ENCODE measurements at regions not wholly inside any gene's neighbourhood (a gene's known extent, or its start where the extent isn't known, plus 50 kb on each side); places are given as distances from the start of the nearest gene placed in this dataset.
"Not testable (repeated sequence)": the region's sequence is repeated elsewhere in the genome, so short reads cannot be mapped to it uniquely, and the experiment has no call there.

DNA sequence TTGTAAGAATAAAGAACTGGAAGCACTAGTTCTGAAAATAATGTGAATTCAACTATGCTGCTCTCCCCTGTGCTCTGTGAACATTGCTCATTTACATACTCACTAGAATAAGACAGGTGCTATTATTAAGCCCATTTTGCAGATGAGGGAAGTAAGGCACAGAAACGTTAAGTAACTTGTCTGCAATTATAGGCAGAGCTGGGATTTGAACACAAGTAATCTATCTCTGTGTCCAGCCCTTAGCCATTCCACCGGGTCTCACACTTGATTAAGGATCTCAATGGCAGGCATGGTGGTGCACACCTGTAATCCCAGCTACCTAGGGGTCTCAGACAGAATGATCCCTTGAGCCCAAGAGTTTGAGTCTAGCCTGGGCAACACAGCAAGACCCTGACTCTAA, 357.7 kb downstream of the CD83 start:
- no peaks in the 10 kb centered on the region for H3K27me3 Mint-ChIP-seq (ENCODE audit: unreplicated experiment)
- DNase-seq (ENCODE audit: extremely low spot score, unreplicated experiment), result no peak
- TF ChIP-seq CTCF (IDR thresholded peaks at IDR 0.05), result no peak
- peaks cover 3% of the 10 kb centered on the region for H3K36me3 Mint-ChIP-seq (ENCODE audit: unreplicated experiment)
- no peaks in the 10 kb centered on the region for H3K9me3 Mint-ChIP-seq (ENCODE audit: unreplicated experiment)
- no peak overlapping the region for H3K27ac Mint-ChIP-seq (ENCODE audit: unreplicated experiment)
- peaks cover 10% of the 10 kb centered on the region for H3K4me1 Mint-ChIP-seq (ENCODE audit: unreplicated experiment)
- H3K4me3 Mint-ChIP-seq (ENCODE audit: unreplicated experiment), result no peak overlapping the region

DNA sequence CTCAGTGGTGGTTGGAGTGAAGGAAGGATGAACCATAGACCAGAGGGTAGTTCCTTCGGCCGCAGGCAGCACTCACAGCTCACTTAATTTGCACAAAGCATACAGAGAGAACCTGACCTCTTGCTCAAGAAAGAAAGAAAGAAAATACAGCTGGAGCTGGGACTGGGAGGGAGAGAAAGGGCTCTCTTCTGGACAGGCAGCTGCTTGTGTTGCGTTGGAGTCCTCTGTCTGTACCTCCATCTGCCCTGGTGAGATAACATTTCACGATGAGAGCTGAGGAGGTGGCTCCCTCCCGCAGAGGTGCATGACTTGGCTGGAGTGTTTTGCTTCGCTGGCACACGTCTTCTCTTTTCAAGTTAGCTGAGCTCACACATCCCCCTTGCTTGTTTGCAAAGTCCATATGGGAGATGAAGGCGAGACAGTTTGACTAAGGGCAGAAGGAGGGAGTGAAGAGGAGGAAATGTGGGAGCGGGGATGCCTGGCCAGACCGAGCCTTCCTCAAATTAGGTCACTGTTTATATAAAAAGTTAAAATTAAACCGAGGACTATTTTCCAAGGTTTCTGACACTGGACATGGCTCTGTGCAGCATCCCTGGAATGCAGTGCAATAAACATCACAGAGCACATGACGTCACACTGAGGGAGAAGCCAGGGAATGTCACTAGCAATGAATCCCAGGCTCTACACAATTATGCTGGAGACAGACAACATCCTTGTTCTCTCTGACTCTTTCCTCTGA, 359.4 kb downstream of the CD83 start:
- Mint-ChIP-seq H3K4me3 (ENCODE audit: unreplicated experiment) (no peak overlapping the region), H3K4me1 (ENCODE audit: unreplicated experiment) (peaks cover 10% of the 10 kb centered on the region), H3K36me3 (ENCODE audit: unreplicated experiment) (peaks cover 6% of the 10 kb centered on the region), H3K27ac (ENCODE audit: unreplicated experiment) (no peak overlapping the region), H3K9me3 (ENCODE audit: unreplicated experiment) (no peaks in the 10 kb centered on the region), H3K27me3 (ENCODE audit: unreplicated experiment) (peaks cover 6% of the 10 kb centered on the region)
- TF ChIP-seq CTCF (IDR thresholded peaks at IDR 0.05), result no peak
- DNase-seq (ENCODE audit: extremely low spot score, unreplicated experiment), result no peak

DNA sequence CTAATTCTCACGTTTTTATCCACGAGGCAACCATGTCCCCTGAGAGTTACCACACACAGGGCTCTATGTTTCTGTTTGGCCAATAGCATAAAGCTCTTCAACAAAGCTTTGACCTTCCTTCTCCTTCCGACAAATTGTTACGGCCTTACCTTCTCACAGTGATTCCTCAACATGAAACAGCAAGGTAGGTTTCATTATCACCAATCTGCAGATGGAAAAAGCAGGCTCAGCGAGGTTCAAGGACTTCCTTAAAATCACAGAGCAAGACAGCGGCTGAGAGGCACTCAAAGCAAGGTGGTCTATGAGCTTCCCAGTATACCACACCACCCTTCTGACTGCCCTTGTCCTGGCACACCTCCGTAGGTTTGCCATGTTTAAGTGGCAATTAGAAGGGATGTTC, 360.0 kb downstream of the CD83 start:
- TF ChIP-seq CTCF (IDR thresholded peaks at IDR 0.05), result no peak
- H3K4me1 Mint-ChIP-seq (ENCODE audit: unreplicated experiment), result peaks cover 10% of the 10 kb centered on the region
- H3K4me3 Mint-ChIP-seq (ENCODE audit: unreplicated experiment), result no peak overlapping the region
- H3K9me3 Mint-ChIP-seq (ENCODE audit: unreplicated experiment), result no peaks in the 10 kb centered on the region
- no peak overlapping the region for H3K27ac Mint-ChIP-seq (ENCODE audit: unreplicated experiment)
- peaks cover 6% of the 10 kb centered on the region for H3K27me3 Mint-ChIP-seq (ENCODE audit: unreplicated experiment)
- peaks cover 6% of the 10 kb centered on the region for H3K36me3 Mint-ChIP-seq (ENCODE audit: unreplicated experiment)
- no peak for DNase-seq (ENCODE audit: extremely low spot score, unreplicated experiment)

- Mint-ChIP-seq H3K36me3 (ENCODE audit: unreplicated experiment) (peaks cover 6% of the 10 kb centered on the region), H3K27me3 (ENCODE audit: unreplicated experiment) (peaks cover 6% of the 10 kb centered on the region), H3K27ac (ENCODE audit: unreplicated experiment) (no peak overlapping the region), H3K4me1 (ENCODE audit: unreplicated experiment) (peaks cover 3% of the 10 kb centered on the region), H3K4me3 (ENCODE audit: unreplicated experiment) (no peak overlapping the region), H3K9me3 (ENCODE audit: unreplicated experiment) (no peaks in the 10 kb centered on the region)
- no peak for DNase-seq (ENCODE audit: extremely low spot score, unreplicated experiment)
- no peak for TF ChIP-seq CTCF (IDR thresholded peaks at IDR 0.05)
These were observed 361.0 kb downstream of the CD83 start for GRCh38 chr6:14478381-14479225.

DNA sequence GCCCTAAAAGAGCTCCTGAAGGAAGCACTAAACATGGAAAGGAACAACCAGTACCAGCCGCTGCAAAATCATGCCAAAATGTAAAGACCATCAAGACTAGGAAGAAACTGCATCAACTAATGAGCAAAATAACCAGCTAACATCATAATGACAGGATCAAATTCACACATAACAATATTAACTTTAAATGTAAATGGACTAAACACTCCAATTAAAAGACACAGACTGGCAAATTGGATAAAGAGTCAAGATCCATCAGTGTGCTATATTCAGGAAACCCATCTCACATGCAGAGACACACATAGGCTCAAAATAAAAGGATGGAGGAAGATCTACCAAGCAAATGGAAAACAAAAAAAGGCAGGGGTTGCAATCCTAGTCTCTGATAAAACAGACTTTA, 364.4 kb downstream of the CD83 start:
- H3K36me3 Mint-ChIP-seq (ENCODE audit: unreplicated experiment); H3K4me3 Mint-ChIP-seq (ENCODE audit: unreplicated experiment); H3K9me3 Mint-ChIP-seq (ENCODE audit: unreplicated experiment); H3K4me1 Mint-ChIP-seq (ENCODE audit: unreplicated experiment); H3K27ac Mint-ChIP-seq (ENCODE audit: unreplicated experiment); H3K27me3 Mint-ChIP-seq (ENCODE audit: unreplicated experiment); DNase-seq (ENCODE audit: extremely low spot score, unreplicated experiment): not testable (repeated sequence)

Data from osteocyte (in vitro differentiated cells).